IMR-90 (cell line): ENCODE measurements at regions not wholly inside any gene's neighbourhood (a gene's known extent, or its start where the extent isn't known, plus 50 kb on each side); places are given as distances from the start of the nearest gene placed in this dataset.

ENCODE experiments used
- CTCF ChIP-seq: conservative IDR thresholded peaks from 2 replicates; pipeline ENCODE4 v1.5.1; 2012; ENCODE audit warnings: mild to moderate bottlenecking, low read depth, low read length, improper control_type of control experiment
- POLR2A ChIP-seq: IDR thresholded peaks from 2 replicates; pipeline ENCODE4 v1.6.1; 2012; ENCODE audit warnings: mild to moderate bottlenecking, low read depth, low read length

- no peak for TF ChIP-seq CTCF
- no peak for TF ChIP-seq POLR2A
Measured at GRCh38 chr9:89236955-89237573, 58.4 kb upstream of the SHC3 start.
